Testis (tissue), 2 donors: ENCODE measurements at regions not wholly inside any gene's neighbourhood (a gene's known extent, or its start where the extent isn't known, plus 50 kb on each side); places are given as distances from the start of the nearest gene placed in this dataset.

Experiments
- DNase-seq: peaks from one replicate; pipeline ENCODE4 v3.0.0-alpha.2; 2019
- H3K27ac ChIP-seq, 2 donors: fragments of 200-600 bp; sonication (generic); one replicate each; pipeline ENCODE4 v1.5.1; 2019
- H3K27me3 ChIP-seq: fragments of 200-600 bp; sonication (generic); one replicate; pipeline ENCODE4 v1.5.1; 2019
- H3K36me3 ChIP-seq: fragments of 200-600 bp; sonication (generic); one replicate; pipeline ENCODE4 v1.5.1; 2017; ENCODE audit warnings: low read depth; ENCODE audit errors: missing control alignments
- H3K4me1 ChIP-seq: fragments of 200-600 bp; sonication (generic); one replicate; pipeline ENCODE4 v1.5.1; 2019
- H3K4me3 ChIP-seq, 2 donors: fragments of 200-600 bp; sonication (generic); one replicate each; pipeline ENCODE4 v1.5.1; 2017 to 2019
- H3K9me3 ChIP-seq: fragments of 200-600 bp; sonication (generic); one replicate; pipeline ENCODE4 v1.5.1; 2017
- POLR2A ChIP-seq: fragments of 450-650 bp; IDR thresholded peaks from one replicate; pipeline ENCODE4 v1.6.1; 2017; ENCODE audit warnings: antibody characterized with exemption, mild to moderate bottlenecking, moderate library complexity
- WGBS, 2 donors: methylation state at CpG; one replicate each; pipeline ENCODE4 v1.1.5; 2018; 5-methylcytosine and 5-hydroxymethylcytosine counted together
- intact Hi-C: fragments of 100-400 bp; cut with DNase I; formaldehyde crosslinking; loops from one replicate; pipeline ENCODE4 v1.15.1; 2023; ENCODE audit warnings: low total_unique reads
- TF ChIP-seq, protein P1 (sequence below), 3 experiments: fragments of 450-650 bp in 2 of 3; fragments of 200-600 bp in 1 of 3; sonication (generic) in 1 of 3; IDR thresholded peaks; one replicate each; pipeline ENCODE4 v1.5.1; 2016 to 2019; ENCODE audit warnings: antibody characterized with exemption in 3 of 3, mild to moderate bottlenecking in 2 of 3, moderate library complexity in 1 of 3

DNA sequence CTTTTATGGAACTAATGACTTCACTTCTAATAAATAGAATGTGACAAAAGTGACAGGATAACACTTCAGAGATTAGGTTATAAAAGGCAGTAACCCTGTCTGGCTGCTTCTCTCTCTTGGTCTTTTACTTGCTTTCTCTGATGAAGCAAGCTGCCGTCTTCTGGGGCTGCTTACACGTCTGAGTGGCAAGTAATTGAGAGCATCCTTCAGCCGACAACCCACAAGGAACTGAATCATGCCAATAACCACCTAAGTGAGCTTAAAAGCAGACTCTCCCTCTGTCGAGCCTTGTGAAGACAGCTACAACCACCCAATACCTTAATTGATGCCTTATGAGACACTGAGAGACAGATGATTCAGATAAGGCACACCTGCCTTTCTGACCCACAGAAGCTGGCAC, 1091.2 kb downstream of the SLITRK1 start:
- Histone ChIP-seq H3K9me3 (no peaks in the 10 kb centered on the region), H3K36me3 (no peaks in the 10 kb centered on the region), H3K4me3 (no peak overlapping the region), H3K27ac (no peak overlapping the region), H3K4me1 (no peaks in the 10 kb centered on the region), H3K27me3 (no peaks in the 10 kb centered on the region)
- 51 to 81% methylated on average over 4 of the region's 4 CpGs for WGBS, 2 donors
- TF ChIP-seq, protein P1, sequence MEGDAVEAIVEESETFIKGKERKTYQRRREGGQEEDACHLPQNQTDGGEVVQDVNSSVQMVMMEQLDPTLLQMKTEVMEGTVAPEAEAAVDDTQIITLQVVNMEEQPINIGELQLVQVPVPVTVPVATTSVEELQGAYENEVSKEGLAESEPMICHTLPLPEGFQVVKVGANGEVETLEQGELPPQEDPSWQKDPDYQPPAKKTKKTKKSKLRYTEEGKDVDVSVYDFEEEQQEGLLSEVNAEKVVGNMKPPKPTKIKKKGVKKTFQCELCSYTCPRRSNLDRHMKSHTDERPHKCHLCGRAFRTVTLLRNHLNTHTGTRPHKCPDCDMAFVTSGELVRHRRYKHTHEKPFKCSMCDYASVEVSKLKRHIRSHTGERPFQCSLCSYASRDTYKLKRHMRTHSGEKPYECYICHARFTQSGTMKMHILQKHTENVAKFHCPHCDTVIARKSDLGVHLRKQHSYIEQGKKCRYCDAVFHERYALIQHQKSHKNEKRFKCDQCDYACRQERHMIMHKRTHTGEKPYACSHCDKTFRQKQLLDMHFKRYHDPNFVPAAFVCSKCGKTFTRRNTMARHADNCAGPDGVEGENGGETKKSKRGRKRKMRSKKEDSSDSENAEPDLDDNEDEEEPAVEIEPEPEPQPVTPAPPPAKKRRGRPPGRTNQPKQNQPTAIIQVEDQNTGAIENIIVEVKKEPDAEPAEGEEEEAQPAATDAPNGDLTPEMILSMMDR (IDR thresholded peaks at IDR 0.05): no peak
- TF ChIP-seq POLR2A: no peak
- DNase-seq: no peak
- intact Hi-C loops: no loop called here

DNA sequence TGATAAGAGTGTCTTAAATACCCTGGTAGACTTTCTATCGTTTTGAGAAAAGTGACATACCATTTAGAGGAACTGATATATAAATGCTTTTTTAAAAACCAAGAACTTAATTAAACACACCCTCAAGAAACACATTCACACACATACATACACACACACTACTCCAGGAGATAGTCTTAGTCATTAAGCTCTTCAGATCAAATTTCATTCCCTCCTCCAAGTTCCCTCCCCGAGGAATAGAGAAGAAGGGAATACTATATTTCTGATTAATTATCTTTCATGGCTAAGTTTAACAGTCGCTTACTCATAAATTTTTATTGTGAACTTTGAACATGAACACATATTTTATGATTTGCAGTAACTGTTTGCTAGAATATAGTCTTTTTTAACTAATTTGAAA, 1109.5 kb downstream of the SLITRK1 start:
- DNase-seq: no peak
- no peaks in the 10 kb centered on the region for H3K27me3 ChIP-seq
- H3K36me3 ChIP-seq: no peaks in the 10 kb centered on the region
- H3K27ac ChIP-seq: no peak overlapping the region
- H3K9me3 ChIP-seq: no peaks in the 10 kb centered on the region
- no peak overlapping the region for H3K4me3 ChIP-seq
- no peaks in the 10 kb centered on the region for H3K4me1 ChIP-seq
- 34 to 35% methylated on average over 3 of the region's 3 CpGs for WGBS, 2 donors
- TF ChIP-seq POLR2A: no peak
- TF ChIP-seq, protein P1 (IDR thresholded peaks at IDR 0.05): no peak
- intact Hi-C loops: no loop called here

DNA sequence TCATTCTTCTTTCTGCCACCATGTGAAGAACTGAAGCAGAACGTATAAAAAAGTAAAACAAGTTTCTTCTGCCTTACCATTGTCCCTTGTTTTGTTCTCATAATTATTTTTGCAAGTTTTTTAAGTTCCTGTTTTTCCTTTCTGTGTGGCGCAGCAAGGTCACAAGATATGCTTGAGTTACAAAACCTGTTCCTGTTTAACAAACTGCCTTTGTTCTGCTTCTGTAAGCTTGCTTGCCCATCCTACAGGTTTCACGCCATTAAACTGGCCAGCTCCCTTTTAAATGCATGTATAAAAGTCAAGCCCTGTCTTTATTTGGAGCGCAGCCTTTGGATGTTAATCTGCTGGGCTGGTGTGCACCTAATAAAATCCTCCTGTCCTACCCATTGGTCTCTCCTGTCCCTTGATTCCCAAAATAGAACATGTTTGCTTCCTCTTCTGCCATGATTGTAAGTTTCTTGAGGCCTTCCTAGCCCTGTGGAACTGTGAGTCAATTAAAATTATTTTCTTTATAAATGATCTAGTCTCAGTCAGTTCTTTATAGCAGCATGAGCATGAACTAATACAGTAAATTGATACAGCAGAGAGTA, 1115.4 kb downstream of the SLITRK1 start:
- H3K4me3 ChIP-seq: no peak overlapping the region
- no peak overlapping the region for H3K27ac ChIP-seq
- WGBS, 2 donors: 54 to 65% methylated on average over 4 of the region's 4 CpGs
- no peaks in the 10 kb centered on the region for H3K4me1 ChIP-seq
- no peaks in the 10 kb centered on the region for H3K36me3 ChIP-seq
- H3K9me3 ChIP-seq: no peaks in the 10 kb centered on the region
- intact Hi-C loops: no loop called here
- DNase-seq: no peak
- TF ChIP-seq POLR2A: no peak
- TF ChIP-seq, protein P1 (IDR thresholded peaks at IDR 0.05): no peak
- H3K27me3 ChIP-seq: no peaks in the 10 kb centered on the region

DNA sequence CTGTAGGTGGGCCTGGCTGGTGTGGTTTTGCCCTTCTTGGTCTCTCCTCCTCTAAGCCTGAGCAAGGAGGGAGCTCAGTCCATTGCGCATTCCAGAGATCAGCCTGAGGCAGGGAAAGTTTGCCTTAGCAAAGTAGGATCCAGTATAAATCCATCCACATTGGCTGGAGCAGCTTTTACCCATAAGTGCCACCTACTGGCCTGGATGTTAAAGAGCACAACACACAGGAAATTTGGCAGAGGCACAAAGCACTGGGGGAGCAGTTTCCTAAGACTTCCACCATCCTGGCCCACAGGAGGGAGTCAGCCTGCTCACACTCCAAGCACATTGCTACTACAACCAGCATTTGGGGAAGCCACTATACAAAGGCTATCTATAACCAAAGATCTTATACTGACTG, 1124.2 kb downstream of the SLITRK1 start:
- intact Hi-C loops: no loop called here
- Histone ChIP-seq H3K4me3 (no peak overlapping the region), H3K4me1 (no peaks in the 10 kb centered on the region), H3K36me3 (no peaks in the 10 kb centered on the region), H3K27me3 (no peaks in the 10 kb centered on the region), H3K27ac (no peak overlapping the region), H3K9me3 (no peaks in the 10 kb centered on the region)
- TF ChIP-seq, protein P1 (IDR thresholded peaks at IDR 0.05): no peak
- no peak for TF ChIP-seq POLR2A
- 100% methylated on average over 1 of the region's 1 CpG; no CpG with 5 or more reads in 1 of the 2 donors for WGBS, 2 donors
- DNase-seq: no peak

DNA sequence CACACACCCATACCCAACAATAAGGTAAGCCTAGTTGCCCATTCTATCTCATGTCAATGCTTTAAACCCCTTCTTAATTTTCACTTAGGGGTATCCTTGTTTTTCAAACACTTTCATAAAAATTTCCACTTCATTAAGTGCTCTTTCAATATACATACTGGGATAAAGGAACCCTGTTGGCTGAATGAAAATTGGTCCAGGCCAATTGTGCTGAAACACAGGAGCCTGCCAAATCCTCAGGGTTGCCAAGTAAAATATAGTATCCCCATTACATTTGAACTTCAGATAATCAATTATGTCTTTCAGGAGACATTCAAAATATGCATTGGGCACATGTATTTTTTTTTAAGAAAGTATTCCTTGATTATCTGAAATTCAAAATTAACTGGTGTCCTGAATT, 1131.1 kb downstream of the SLITRK1 start:
- Histone ChIP-seq H3K27me3 (no peaks in the 10 kb centered on the region), H3K27ac (no peak overlapping the region), H3K4me1 (no peaks in the 10 kb centered on the region), H3K4me3 (no peak overlapping the region), H3K9me3 (no peaks in the 10 kb centered on the region), H3K36me3 (no peaks in the 10 kb centered on the region)
- no peak for DNase-seq
- intact Hi-C loops: no loop called here
- TF ChIP-seq POLR2A: no peak
- TF ChIP-seq, protein P1 (IDR thresholded peaks at IDR 0.05): no peak
